Pons (tissue), 1 donor: ENCODE measurements at regions not wholly inside any gene's neighbourhood (a gene's known extent, or its start where the extent isn't known, plus 50 kb on each side); places are given as distances from the start of the nearest gene placed in this dataset.
"Not testable (repeated sequence)": the region's sequence is repeated elsewhere in the genome, so short reads cannot be mapped to it uniquely, and the experiment has no call there.

Experiments used
- DNase-seq: peaks from one replicate; pipeline ENCODE4 v3.0.0-alpha.2; 2016; ENCODE audit warnings: low spot score

DNA sequence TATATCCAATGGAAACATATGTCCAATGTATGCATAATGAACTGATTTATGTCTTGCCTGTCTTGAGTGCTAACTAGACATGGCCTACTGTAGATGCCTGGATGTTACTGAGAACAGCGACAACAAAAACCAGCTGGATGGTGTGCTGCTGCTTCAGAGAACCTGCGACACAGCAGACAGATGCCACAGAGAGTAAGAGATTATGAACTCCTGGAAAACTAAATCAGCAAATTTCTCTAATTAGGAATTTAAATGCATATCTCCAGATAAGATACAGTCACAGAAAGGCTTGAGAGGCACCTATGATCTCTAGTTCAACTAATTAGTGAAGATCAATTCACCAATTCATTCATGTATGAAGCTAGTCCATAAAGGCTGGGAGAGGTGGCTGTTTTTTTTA, 1508.0 kb upstream of the TENM4 start:
- no peak for DNase-seq

DNA sequence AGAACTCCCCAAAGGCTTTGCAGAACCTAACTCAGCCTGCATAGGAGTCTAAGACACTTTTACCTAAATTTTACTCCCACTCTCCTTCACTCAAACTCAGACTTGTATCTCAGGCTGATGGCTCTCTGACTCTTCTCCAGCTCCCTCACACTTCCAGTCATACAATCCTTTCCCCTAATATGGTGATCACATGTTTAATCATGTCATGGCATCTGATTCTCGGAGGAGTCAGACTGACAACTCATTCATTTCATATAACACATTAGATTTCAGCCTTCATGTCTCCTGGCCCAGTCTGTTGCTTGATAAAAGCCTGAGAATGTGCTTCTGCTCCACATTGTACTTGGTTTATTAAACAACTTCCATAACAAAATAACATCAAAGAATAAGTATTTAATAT, 1503.9 kb upstream of the TENM4 start:
- no peak for DNase-seq

DNA sequence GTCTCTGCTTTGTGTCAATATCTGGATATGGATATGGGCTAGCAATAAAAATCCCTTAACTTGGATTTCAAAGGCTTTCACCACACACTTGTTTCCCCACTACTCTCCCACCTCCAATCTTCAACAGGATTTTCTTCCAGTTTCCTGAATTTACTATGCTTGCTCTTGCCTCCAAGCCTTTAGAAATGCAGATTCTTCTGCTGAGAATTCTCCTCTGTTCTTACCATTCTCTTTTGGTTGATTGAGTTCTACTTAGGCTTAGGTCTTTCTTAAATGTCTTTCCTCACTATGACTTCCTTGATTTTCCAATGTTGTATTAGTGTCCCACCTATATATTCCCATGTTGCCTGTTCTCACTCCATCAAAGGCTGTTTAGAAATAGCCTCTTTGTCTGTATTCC, 1502.4 kb upstream of the TENM4 start:
- DNase-seq = no peak

DNA sequence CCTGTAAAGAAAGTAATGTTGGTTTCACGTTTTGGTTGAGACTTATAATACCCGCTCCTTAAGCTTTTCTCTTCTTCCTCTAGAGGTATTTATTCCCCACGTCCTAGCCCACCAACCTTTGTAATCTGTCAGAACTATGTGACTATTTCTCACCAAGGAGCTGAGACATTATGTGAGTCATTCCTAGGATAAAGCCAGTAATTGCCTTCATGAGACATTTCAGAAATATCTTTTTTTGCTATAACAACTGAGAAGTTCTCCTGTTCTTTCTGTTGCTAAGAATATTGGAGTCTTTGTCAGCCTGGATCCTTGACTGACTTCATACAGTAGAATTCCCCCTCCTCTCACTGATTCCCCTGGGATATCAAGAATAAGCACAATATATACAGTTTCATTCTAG, 1497.0 kb upstream of the TENM4 start:
- no peak for DNase-seq

DNA sequence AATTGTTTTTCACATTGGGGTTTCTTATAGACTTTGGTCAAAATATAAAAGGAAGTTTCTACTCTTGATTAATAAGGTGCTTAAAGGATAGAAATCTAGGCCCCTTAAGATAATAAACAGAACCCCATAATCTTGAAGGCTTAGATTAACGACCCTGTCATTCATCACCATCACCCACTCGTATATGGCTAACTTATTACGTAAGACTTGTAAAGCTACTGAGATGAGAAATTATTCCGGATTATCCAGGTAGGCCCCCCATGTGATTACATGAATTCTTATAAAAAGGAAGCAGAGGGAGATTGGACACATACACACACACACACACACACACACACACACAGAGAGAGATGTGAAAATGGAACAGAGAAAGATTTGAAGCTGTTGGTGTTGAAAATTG, 1489.2 kb upstream of the TENM4 start:
- DNase-seq = no peak

DNA sequence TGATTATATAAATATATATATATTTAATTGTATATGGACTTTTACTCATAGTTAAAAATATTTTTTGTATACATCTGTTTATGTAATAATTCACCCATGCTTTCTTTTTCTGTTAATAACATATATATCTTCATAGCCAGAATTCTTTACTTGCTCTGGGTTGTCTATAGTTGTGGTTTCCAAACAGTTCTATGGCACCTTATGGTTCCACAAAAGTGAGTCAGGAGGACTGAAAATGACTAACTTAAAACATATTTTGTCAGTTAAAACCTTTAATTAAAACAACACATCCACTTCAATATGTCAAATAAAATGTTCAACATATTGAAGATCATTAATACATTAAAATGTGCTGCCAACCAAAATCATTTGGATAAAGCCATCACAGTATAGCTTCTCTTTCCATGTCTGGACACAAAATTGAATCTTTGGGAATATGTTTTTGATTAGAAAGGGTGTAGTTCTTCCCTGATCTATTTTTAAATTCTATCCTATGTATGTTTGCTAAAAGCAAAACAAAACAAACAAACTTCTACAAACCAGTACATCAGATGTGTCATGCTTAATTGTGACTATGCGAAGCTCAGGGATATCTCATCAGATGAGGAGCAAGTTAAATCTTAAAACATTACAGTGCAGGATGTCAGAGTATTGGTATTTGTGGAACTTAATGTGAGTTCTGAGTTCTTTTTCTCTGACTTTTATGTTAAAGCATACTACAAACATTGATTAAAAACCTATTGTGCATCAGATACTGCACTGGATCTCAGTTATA, 1488.4 kb upstream of the TENM4 start:
- no peak for DNase-seq

DNA sequence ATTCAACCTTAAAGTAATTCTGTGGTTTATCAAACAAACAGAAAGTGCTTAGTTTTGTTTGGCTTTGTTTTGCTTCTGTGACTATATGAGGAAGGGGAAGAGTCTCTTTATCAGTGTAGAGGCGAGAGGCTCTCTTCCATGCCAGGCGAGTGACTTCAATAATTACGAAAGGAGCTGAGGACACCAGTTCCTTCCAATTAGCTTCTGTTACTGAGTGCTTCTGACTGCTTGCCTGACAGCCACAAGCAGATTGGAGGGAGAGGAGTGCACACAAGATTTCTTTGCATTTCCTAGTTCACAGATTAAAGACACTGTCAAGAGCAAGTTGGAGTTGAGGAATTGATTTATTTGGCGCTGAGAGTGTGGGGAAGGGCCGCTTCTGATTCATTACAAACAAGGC, 1484.5 kb upstream of the TENM4 start:
- DNase-seq = no peak

DNA sequence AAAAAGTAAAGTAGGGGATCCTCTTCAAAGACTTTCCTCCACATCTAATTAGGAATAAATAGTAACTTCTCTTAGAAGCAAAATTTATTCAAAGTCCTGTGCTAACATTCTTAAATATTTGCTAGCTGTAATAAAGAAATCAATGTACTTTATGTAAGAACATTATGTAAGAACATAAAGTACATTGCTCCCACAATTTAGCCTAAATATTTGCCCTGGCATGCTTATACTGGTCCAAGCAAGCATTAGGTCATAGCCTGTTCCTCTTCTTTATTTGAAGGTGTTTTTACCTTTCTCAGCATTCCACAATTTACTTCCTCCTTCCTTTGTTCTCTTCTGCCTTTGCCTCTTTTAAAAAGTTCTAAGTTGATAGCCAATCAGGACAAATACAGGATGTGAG, 1480.5 kb upstream of the TENM4 start:
- DNase-seq = not testable (repeated sequence)

DNA sequence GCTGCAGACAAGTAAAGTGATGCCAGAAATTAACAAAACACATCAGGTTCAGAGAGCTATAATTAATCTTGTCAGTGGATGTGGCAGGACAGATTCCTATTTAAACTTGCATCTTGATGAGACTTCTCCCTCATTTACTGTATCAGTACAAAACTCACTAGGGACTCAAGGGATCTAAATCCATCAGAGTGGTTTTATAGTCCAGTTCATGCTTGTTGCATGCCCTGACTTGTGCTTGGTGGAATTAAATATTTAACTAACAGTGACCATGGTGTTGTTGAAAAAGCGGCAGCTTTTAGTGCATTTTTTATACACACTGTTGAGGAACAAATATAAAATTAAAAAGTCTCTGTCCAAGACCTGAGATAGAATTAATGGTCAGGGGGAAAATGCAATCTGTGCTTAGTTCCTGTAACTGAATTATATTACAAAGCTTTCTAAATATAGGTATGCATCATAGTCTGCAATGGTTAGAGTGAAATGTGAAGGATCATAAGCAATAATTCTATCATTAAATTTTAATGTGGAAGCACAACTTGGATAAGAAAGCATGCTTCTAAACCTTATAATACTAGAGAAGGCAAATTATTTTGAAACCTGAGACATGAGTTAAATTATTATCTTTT, 1475.5 kb upstream of the TENM4 start:
- no peak for DNase-seq

DNA sequence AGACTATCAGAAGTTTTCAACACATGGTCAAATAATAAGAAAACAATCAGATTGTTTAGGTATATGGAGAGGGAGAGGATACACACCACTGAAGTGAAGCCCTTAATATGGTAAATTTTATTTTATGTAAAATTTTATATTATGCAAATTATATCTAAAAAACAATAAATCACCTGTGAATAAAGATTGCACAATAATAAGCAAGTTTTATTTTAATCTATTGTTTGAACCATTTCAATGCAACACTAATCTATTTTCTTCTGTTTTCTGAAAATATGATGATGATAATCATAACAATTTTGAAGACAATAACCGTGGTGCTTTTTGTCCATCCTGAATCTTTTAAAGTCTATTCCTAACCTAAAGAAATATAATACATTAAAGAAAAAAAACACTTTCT, 1473.5 kb upstream of the TENM4 start:
- no peak for DNase-seq

DNA sequence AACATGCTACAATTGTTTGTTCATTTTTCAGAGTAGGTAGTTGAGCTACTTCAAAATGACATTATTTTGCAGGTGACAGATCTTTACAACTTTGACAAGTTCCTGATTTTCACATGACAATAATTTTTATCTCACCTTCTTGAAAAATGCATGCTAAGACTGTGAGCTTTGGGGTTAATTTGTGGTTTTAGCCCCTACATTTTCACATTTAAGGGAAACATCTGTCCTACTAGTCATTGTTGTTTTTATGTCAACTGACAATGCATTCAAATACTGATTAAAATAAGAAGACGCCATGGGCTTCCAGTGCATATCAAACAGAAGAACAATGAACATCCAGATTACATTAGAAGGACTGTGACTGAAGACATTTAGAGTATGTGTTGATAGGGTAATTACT, 1470.8 kb upstream of the TENM4 start:
- DNase-seq = no peak

DNA sequence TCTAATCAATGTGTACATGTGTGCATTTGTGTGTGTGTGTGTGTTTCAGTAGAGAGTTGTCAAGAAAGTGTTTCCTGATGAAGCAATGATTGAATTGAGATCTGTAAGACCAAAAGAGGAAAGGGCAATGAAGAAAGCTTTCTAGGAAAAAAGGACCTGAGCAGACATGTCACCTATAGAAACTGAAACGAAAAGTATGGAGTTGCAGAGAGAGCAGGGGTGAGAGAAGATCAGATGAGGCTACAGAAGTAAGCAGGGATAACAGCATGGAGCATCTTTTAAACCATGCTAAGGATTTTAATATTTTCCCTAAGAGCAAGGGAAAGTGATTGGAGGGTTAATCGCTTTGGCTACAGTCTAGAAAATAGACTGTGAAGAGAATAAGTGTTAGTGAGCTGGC, 1459.4 kb upstream of the TENM4 start:
- no peak for DNase-seq

DNA sequence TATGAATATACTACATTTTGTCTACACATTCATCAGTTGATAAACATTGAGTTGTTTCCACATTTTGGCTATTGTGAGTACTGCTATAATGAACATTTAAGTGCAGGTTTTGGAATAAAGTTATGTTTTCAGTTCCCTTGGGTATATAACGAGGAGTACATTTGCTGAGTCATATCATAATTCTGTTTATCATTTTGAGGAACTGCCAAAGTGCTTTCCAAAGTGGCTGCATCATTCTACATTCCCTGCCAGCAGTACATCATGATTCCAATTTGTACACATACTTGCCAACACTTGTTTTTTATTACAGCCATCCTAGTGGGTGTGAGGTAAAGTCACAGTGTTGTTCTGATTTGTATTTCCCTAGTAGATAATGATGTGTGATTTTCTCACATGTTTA, 1458.6 kb upstream of the TENM4 start:
- DNase-seq = no peak

DNA sequence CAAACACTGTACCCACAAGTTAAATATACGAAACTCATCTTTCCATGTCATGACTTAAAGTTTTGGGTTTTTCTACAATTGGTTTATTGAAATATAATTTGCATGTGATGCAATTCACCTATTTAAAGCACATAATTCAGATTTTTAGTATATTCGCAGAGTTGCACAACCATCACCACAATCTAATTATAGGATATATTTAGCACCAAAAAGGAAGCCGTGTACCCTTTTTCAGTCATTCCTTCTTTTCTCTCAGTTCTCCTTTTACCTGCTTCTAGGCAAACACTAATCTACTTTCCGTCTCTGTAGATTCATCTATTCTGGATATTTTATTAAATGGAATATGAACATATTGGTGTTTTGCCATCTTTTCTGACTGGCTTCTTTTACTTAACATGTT, 1458.1 kb upstream of the TENM4 start:
- no peak for DNase-seq

DNA sequence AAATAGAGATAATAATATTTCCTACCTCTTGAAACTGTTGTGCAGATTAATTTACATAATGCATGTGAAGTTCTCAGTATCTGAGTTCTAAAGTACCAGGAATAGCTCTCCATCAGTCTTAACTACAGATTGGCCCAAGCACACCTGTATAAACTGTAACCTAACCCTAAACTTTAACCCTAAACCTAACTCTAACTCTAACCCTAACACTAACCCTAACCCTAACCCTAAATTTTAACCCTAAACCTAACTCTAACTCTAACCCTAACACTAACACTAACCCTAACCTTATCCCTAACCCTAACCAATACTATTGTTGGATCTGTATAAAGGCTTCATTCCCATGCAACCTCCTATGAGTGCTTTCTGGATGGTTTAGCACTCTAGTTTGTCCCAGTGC, 1445.9 kb upstream of the TENM4 start:
- DNase-seq = no peak

DNA sequence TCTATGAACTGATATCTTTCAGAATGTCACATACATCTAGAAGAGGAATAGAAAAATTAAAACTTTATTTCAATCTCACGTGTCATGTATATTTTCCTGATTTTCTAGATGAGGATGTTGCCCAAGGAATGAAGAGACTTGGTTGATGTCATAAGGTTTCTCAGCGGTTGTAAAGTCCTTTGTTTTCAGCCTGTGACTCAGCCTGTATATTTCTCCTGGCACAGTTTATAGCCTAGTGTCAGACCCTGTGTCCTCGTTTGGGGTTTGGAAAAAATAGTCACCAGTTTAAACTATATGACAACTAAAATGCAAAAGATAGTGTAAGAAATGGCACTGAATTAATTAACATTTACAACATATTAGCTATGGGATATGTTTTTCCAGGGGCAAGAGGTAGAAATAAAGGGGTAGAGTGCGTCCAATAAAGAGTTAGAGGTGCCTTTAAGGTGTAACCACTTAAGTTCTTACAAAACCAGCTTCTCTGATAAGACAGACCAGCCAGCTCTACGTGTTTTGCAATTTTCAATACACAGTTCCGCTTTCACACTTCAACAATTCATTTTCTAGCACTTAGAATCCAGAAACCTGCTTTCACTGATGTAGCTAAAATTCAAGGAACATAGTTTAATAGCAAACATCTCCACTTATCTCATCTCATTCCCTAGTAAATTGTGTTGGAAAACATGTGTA, 1432.6 kb upstream of the TENM4 start:
- no peak for DNase-seq

DNA sequence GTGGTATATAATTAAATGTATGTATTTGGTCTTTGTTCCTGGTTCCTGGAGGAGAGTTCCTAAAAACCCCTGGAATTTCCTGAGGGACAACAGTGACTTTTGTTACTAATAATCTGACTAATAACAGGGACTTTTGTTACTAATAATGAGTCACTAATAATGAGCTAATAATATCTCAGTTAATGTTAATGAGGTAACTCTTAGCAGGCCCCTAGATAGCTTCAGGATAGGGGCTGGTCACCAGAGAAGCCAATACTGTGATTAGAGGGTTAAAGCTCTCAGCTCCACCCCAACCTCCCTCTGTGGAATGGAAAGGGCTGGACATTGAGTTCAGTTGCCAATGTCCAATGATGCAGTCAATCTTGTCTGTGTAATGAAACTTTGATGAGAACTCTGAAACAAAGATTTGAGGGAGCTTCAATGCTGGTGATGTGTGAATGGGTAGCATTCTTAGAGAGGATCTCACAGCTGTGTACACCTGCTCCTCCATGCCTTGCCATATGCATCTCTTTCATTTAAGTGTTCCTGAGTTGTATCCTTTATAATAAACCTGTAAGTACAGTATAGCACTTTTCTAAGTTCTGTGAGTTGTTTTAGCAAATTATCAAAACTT, 1431.4 kb upstream of the TENM4 start:
- DNase-seq = no peak

DNA sequence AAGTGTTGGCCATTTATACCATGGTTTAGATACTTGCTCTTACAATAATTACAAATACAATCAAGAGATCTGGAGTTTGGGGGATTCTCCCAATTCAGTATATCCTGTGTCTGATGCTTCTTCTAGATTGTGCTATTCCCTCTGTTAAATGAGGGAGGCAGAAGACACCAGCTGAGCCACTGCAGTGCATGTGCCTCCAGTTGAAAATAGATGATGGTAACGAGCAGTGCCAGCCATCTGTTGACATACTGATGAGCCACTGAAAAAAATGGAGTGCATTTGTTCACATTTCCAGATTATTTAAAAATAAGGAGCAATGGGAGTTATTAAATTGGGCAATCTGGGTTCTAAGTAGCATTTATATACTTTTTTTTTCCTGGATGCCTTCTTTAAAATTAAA, 1428.0 kb upstream of the TENM4 start:
- DNase-seq = no peak

DNA sequence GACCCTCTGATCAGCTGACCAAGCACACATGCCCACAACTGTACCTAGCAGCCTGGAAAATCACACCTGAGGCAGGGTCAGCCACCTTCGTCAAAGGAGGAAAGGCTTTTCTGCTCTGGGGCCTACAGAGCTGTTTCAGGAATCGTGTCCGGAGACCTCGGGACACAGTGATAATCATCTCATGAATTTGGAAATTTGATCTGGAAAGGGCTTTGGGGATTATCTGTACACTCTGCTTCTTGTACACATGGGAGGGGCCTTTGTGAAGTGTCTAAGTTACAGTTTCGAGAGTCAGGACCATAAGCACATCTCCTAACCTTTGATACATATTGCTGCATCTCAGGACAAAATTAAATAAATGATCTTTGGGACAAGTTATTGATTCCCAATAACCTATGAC, 1421.2 kb upstream of the TENM4 start:
- DNase-seq = no peak

DNA sequence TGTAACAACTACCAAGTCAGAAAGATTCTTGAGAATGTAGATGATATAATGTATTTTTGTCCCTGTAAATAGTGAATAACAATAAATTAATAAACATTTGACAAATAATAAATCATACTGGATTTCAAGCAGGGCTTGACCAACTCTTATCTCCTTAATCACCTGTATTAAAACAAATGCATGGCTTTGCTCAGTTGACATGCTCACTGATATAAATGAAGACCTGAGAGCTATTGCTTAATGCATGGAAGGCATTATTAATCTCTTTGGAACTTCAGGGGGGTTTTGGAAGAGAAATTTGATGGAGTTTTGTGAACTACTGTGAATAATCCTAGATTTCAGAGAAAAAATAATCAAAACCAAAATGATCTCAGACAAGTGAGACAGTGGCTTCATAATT, 1420.4 kb upstream of the TENM4 start:
- no peak for DNase-seq

DNA sequence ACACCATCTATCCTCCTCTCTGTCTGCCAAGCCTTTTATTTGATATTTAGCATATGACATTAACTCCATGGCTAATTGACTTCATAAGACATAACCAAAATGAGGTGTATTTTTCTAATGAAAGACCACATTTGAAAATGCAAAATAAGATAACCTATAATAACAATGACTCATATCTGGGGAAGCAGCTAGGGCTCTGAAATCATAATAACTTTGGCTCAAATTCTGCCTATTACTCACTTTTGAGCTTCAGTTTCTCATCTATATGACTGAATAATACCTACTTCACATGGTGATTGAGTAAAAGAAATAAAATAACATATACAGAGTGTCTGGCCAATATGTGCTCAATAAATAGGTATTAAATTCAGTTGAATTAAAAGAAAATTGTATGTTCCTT, 1419.8 kb upstream of the TENM4 start:
- no peak for DNase-seq

DNA sequence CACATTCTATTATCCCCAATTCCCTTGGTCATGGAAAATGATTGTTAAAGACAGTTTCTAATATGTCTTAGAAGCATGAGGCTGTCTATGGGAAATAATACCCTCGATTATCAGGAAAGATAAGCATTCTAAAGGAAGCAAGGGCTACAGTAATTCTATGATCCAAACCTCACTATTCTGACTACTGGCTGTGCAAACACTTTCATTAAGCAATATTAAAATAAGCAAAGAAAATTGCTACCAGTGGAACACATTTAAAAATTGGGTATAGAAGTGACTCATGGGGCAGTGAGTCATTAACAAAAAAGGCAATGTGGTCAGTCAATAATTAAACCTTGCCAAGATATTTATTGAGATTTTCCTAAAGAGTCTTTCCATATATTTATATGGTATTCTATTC, 1415.2 kb upstream of the TENM4 start:
- DNase-seq = no peak

DNA sequence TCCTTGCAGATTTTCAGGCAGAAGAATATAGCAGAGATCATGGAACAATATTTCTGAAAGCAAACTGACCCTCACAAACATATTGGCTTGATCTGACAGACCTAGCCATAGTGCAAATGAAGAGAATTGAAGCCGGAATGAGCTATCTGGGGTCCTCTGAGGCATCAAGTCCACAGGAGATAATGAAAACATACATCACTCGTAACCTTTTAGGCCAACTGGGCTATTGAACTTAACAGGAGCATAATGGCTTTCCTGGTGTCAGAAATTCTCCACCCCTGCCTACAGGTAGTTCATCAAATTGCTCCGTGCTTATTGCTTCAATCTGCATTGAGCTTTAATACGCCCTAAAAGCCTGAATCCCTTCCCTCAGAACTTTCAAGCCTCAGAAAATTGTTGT, 1414.6 kb upstream of the TENM4 start:
- DNase-seq = no peak
